WTC11 (cell line): ENCODE measurements at regions not wholly inside any gene's neighbourhood (a gene's known extent, or its start where the extent isn't known, plus 50 kb on each side); places are given as distances from the start of the nearest gene placed in this dataset.

ENCODE experiments used
- ATF1 ChIP-seq: sonication (generic); formaldehyde crosslinking; IDR thresholded peaks from 2 replicates; pipeline ENCODE4 v1.8.1; 2023; ENCODE audit warnings: mild to moderate bottlenecking, moderate library complexity, missing genetic modification reagents
- CREB1 ChIP-seq: sonication (generic); formaldehyde crosslinking; IDR thresholded peaks from 2 replicates; pipeline ENCODE4 v1.8.0; 2023; ENCODE audit warnings: mild to moderate bottlenecking, missing genetic modification reagents
- GABPB1 ChIP-seq: sonication (generic); formaldehyde crosslinking; IDR thresholded peaks from 2 replicates; pipeline ENCODE4 v1.8.1; 2023; ENCODE audit warnings: mild to moderate bottlenecking, missing genetic modification reagents
- GRHL2 ChIP-seq: fragments of 250-450 bp; sonication (Bioruptor Pico); IDR thresholded peaks from 2 replicates; pipeline ENCODE4 v1.8.0; 2022; ENCODE audit warnings: mild to moderate bottlenecking, moderate library complexity; ENCODE audit not compliant: insufficient replicate concordance, severe bottlenecking
- JUN ChIP-seq: sonication (generic); formaldehyde crosslinking; IDR thresholded peaks from 2 replicates; pipeline ENCODE4 v1.8.0; 2023; ENCODE audit warnings: mild to moderate bottlenecking, missing genetic modification reagents
- SMAD4 ChIP-seq: sonication (generic); formaldehyde crosslinking; IDR thresholded peaks from 2 replicates; pipeline ENCODE4 v1.8.0; 2022; ENCODE audit warnings: mild to moderate bottlenecking, missing genetic modification reagents
- TCF7 ChIP-seq: sonication (generic); formaldehyde crosslinking; IDR thresholded peaks from 2 replicates; pipeline ENCODE4 v1.8.0; 2022; ENCODE audit warnings: mild to moderate bottlenecking, low read depth, missing genetic modification reagents, moderate library complexity
- ZNF423 ChIP-seq: fragments of 250-450 bp; sonication (Bioruptor Pico); IDR thresholded peaks from 2 replicates; pipeline ENCODE4 v2.1.2; 2022; ENCODE audit warnings: mild to moderate bottlenecking, moderate library complexity
- TF ChIP-seq, protein P1 (sequence below): fragments of 200-600 bp; IDR thresholded peaks from 2 replicates; pipeline ENCODE4 v1.8.0; 2022; ENCODE audit warnings: antibody characterized with exemption
- TF ChIP-seq, protein P2 (sequence below): sonication (generic); formaldehyde crosslinking; IDR thresholded peaks from 2 replicates; pipeline ENCODE4 v1.8.0; 2022; ENCODE audit warnings: mild to moderate bottlenecking, missing genetic modification reagents
- TF ChIP-seq, protein P3 (sequence below): sonication (generic); formaldehyde crosslinking; conservative IDR thresholded peaks from 2 replicates; pipeline ENCODE4 v1.8.1; 2022; ENCODE audit warnings: mild to moderate bottlenecking, missing genetic modification reagents
- TF ChIP-seq, protein P4 (sequence below): sonication (generic); formaldehyde crosslinking; IDR thresholded peaks from 2 replicates; pipeline ENCODE4 v1.8.1; 2022; ENCODE audit warnings: low read depth, mild to moderate bottlenecking, moderate library complexity, missing genetic modification reagents, borderline replicate concordance
- TF ChIP-seq, protein P5 (sequence below): sonication (generic); formaldehyde crosslinking; IDR thresholded peaks from 2 replicates; pipeline ENCODE4 v1.8.1; 2022; ENCODE audit warnings: mild to moderate bottlenecking, moderate library complexity, missing genetic modification reagents
- TF ChIP-seq, protein P6 (sequence below): sonication (generic); formaldehyde crosslinking; IDR thresholded peaks from 2 replicates; pipeline ENCODE4 v1.8.1; 2023; ENCODE audit warnings: mild to moderate bottlenecking, missing genetic modification reagents, moderate library complexity

DNA sequence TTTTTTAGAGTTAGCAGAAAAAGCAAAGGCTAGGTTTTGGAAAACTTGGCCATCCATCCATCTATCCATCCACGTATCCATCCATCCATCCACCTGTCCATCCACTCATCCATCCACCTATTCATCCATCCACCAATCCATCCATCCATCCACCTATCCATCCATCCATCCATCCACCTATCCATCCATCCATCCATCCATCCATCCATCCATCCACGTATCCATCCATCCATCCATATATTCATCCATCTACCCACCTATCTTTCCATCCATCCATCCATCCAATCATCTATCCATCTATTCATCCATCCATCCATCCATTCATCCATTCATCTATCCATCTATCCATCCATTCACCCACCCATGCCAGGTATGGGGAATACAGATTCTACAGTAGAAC is 81.7 kb upstream of the MPP7 start:
- TF ChIP-seq, protein P1, sequence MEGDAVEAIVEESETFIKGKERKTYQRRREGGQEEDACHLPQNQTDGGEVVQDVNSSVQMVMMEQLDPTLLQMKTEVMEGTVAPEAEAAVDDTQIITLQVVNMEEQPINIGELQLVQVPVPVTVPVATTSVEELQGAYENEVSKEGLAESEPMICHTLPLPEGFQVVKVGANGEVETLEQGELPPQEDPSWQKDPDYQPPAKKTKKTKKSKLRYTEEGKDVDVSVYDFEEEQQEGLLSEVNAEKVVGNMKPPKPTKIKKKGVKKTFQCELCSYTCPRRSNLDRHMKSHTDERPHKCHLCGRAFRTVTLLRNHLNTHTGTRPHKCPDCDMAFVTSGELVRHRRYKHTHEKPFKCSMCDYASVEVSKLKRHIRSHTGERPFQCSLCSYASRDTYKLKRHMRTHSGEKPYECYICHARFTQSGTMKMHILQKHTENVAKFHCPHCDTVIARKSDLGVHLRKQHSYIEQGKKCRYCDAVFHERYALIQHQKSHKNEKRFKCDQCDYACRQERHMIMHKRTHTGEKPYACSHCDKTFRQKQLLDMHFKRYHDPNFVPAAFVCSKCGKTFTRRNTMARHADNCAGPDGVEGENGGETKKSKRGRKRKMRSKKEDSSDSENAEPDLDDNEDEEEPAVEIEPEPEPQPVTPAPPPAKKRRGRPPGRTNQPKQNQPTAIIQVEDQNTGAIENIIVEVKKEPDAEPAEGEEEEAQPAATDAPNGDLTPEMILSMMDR: no peak
- no peak for TF ChIP-seq GRHL2 (CRISPR knock-in tag)
- TF ChIP-seq, protein P2, sequence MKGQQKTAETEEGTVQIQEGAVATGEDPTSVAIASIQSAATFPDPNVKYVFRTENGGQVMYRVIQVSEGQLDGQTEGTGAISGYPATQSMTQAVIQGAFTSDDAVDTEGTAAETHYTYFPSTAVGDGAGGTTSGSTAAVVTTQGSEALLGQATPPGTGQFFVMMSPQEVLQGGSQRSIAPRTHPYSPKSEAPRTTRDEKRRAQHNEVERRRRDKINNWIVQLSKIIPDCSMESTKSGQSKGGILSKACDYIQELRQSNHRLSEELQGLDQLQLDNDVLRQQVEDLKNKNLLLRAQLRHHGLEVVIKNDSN (CRISPR knock-in tag): no peak
- TF ChIP-seq, protein P3, sequence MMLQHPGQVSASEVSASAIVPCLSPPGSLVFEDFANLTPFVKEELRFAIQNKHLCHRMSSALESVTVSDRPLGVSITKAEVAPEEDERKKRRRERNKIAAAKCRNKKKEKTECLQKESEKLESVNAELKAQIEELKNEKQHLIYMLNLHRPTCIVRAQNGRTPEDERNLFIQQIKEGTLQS (CRISPR knock-in tag): no peak
- TF ChIP-seq, protein P4, sequence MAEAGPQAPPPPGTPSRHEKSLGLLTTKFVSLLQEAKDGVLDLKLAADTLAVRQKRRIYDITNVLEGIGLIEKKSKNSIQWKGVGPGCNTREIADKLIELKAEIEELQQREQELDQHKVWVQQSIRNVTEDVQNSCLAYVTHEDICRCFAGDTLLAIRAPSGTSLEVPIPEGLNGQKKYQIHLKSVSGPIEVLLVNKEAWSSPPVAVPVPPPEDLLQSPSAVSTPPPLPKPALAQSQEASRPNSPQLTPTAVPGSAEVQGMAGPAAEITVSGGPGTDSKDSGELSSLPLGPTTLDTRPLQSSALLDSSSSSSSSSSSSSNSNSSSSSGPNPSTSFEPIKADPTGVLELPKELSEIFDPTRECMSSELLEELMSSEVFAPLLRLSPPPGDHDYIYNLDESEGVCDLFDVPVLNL (CRISPR knock-in tag): no peak
- no peak for TF ChIP-seq CREB1 (CRISPR knock-in tag)
- TF ChIP-seq JUN: no peak
- TF ChIP-seq GABPB1: no peak
- TF ChIP-seq, protein P5, sequence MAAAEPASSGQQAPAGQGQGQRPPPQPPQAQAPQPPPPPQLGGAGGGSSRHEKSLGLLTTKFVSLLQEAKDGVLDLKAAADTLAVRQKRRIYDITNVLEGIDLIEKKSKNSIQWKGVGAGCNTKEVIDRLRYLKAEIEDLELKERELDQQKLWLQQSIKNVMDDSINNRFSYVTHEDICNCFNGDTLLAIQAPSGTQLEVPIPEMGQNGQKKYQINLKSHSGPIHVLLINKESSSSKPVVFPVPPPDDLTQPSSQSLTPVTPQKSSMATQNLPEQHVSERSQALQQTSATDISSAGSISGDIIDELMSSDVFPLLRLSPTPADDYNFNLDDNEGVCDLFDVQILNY (CRISPR knock-in tag): no peak
- TF ChIP-seq, protein P6, sequence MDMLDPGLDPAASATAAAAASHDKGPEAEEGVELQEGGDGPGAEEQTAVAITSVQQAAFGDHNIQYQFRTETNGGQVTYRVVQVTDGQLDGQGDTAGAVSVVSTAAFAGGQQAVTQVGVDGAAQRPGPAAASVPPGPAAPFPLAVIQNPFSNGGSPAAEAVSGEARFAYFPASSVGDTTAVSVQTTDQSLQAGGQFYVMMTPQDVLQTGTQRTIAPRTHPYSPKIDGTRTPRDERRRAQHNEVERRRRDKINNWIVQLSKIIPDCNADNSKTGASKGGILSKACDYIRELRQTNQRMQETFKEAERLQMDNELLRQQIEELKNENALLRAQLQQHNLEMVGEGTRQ: no peak
- TF ChIP-seq TCF7: no peak
- no peak for TF ChIP-seq ATF1 (CRISPR knock-in tag)
- no peak for TF ChIP-seq SMAD4 (CRISPR knock-in tag)
- no peak for TF ChIP-seq ZNF423
